IPS-15b (cell line): ENCODE measurements at regions not wholly inside any gene's neighbourhood (a gene's known extent, or its start where the extent isn't known, plus 50 kb on each side); places are given as distances from the start of the nearest gene placed in this dataset.

Experiments used
- H3K27me3 ChIP-seq: one replicate; pipeline ENCODE4 v1.6.1; 2013; ENCODE audit warnings: low read length; ENCODE audit not compliant: control insufficient read depth, insufficient read depth
- H3K36me3 ChIP-seq: one replicate; pipeline ENCODE4 v1.6.1; 2013; ENCODE audit warnings: low read length; ENCODE audit not compliant: control insufficient read depth, insufficient read depth
- H3K4me1 ChIP-seq: one replicate; pipeline ENCODE4 v1.6.1; 2013; ENCODE audit warnings: mild to moderate bottlenecking, low read length; ENCODE audit not compliant: control insufficient read depth, insufficient read depth
- H3K4me3 ChIP-seq: one replicate; pipeline ENCODE4 v1.5.1; 2013; ENCODE audit warnings: low read depth, low read length
- H3K9ac ChIP-seq: one replicate; pipeline ENCODE4 v1.6.1; 2013; ENCODE audit warnings: low read depth, mild to moderate bottlenecking, low read length
- H3K9me3 ChIP-seq: one replicate; pipeline ENCODE4 v1.6.1; 2013; ENCODE audit warnings: mild to moderate bottlenecking, low read length; ENCODE audit not compliant: control insufficient read depth, insufficient read depth

DNA sequence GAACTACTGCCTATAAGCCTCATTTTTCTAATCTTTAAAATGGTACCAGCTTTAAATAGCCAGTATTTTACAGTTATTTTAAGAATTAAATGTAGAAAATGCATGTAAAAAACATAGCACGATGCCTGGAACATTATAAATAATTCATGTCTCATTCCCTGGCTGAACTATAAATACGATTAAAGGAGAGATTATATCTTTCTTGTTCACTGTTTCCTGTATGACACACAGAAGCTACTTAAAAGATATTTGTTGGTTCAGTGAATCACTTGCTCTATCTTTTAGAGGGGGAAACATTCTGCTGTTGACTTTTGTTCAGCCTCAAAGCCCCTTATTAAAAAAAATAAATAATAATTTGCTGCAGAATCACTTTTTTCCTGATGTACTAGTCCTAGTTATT is 406.9 kb downstream of the LRFN5 start:
- H3K27me3 ChIP-seq = no peaks in the 10 kb centered on the region
- no peak overlapping the region for H3K9ac ChIP-seq
- H3K9me3 ChIP-seq = no peaks in the 10 kb centered on the region
- H3K4me1 ChIP-seq = no peaks in the 10 kb centered on the region
- H3K36me3 ChIP-seq = no peaks in the 10 kb centered on the region
- no peak overlapping the region for H3K4me3 ChIP-seq

DNA sequence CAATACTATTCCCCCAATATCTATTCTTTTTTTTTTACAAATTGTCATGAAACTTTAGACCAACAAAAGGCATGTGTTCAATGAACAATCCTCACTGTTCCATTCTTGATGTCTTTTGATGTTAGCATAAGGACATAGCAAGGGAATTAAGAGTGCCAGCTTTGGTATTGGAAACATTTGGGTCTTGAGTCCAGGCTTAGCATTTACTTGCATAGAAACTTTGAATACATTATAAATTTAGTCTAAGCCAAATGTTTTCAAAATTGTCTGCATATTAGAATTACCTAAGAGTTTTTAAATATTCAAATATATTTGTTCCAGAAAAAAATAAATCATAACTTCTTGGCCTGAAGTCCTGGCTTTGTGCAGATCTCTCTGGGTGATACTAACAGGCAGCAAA is 406.5 kb downstream of the LRFN5 start:
- no peaks in the 10 kb centered on the region for H3K36me3 ChIP-seq
- no peaks in the 10 kb centered on the region for H3K27me3 ChIP-seq
- no peaks in the 10 kb centered on the region for H3K4me1 ChIP-seq
- no peak overlapping the region for H3K9ac ChIP-seq
- no peak overlapping the region for H3K4me3 ChIP-seq
- H3K9me3 ChIP-seq = no peaks in the 10 kb centered on the region

DNA sequence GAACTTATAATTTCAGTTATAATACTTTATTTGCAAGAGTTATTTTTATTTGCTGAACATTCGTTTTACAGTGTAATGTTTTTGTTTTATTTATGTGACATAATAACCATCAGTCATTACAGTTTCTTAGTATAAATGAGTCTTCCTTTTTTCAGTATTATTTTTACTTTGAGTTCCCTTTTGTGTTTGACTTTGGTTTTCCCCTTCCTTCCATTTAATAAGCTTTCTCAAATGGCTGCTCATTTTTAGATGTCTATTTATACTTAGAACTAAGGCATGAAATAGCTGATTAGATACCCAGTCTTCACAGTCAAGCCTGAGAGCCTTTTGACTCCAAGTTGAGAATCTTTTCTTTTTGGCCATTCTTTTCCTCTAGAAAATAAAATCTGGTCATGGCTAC is 404.5 kb downstream of the LRFN5 start:
- no peaks in the 10 kb centered on the region for H3K4me1 ChIP-seq
- H3K9ac ChIP-seq = no peak overlapping the region
- no peaks in the 10 kb centered on the region for H3K36me3 ChIP-seq
- no peaks in the 10 kb centered on the region for H3K9me3 ChIP-seq
- no peak overlapping the region for H3K4me3 ChIP-seq
- H3K27me3 ChIP-seq = no peaks in the 10 kb centered on the region

DNA sequence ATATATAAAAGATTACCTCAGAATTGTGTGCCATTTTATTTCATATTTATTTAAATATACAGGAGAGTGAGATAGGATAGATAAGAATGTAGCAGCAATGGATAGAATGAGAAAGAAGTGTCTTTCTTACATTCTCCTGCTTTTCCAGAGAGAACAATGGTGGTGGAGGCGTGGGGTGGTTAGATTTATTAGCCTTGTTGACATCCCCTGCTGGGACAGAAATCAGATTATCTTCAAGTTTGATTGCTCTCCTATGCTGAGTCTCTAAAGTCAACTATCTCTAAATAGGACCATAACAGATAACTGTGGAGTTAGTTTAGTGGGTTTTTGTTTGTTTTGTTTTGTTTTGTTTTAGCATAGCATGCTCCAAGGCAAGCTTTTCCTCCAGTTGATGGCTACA is 397.6 kb downstream of the LRFN5 start:
- Histone ChIP-seq H3K27me3 (no peaks in the 10 kb centered on the region), H3K4me3 (no peak overlapping the region), H3K9ac (no peak overlapping the region), H3K4me1 (no peaks in the 10 kb centered on the region), H3K9me3 (no peaks in the 10 kb centered on the region), H3K36me3 (no peaks in the 10 kb centered on the region)

DNA sequence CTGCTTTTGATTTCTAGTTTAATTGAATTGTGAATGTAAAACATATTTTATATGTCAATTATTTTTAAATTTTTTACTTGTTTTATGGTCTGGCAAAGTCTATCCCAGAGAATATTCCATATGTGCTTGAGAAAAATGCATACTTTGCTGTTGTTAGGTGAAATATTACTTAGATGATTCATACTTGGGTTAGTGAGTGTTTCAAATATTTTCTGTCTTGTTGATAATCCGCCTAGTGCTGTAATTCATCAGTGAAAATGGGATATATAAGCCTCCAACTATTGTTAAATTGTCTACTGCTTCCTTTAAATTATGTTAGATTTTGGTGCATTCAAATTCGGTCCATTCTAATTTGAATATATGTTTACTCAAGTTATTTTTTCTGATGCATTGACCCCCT is 395.5 kb downstream of the LRFN5 start:
- Histone ChIP-seq H3K36me3 (no peaks in the 10 kb centered on the region), H3K9ac (no peak overlapping the region), H3K4me3 (no peak overlapping the region), H3K27me3 (no peaks in the 10 kb centered on the region), H3K4me1 (no peaks in the 10 kb centered on the region), H3K9me3 (no peaks in the 10 kb centered on the region)

DNA sequence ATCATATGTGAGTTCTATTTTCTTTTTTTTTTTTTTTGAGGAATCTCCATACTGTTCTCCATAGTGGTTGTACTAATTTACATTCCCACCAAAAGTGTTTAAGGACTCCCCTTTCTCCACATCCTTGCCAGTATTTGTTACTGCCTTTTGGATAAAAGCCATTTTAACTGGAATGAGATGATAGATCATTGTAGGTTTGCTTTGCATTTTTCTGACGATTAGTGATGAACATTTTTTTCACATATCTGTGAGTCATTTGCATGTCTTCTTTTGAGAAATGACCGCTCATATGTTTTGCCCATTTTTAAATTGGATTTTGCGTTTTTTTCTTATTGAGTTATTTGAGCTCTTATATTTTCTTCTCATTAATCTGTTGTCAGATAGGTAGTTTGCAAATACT is 394.8 kb downstream of the LRFN5 start:
- H3K9me3 ChIP-seq = no peaks in the 10 kb centered on the region
- no peaks in the 10 kb centered on the region for H3K36me3 ChIP-seq
- no peak overlapping the region for H3K4me3 ChIP-seq
- H3K4me1 ChIP-seq = no peaks in the 10 kb centered on the region
- no peak overlapping the region for H3K9ac ChIP-seq
- H3K27me3 ChIP-seq = no peaks in the 10 kb centered on the region

DNA sequence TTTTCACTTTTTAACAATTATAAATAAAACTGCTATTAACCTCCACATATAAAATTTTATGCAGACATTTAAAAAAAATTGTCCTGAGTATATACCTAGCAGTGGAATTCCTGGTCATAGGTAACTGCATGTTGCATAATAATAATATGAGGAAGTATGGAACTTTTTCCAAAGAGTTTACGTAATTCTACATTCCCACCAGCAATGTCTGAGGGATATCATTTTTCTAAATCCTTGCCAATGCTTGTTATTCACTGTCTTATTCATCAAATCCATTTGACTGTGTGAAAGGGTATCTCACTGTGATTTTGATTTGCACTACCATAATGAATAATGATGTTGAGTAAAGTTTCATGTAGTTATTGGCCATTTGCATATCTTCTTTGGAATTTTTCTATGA is 393.8 kb downstream of the LRFN5 start:
- Histone ChIP-seq H3K9ac (no peak overlapping the region), H3K4me3 (no peak overlapping the region), H3K4me1 (no peaks in the 10 kb centered on the region), H3K27me3 (no peaks in the 10 kb centered on the region), H3K9me3 (no peaks in the 10 kb centered on the region), H3K36me3 (no peaks in the 10 kb centered on the region)

DNA sequence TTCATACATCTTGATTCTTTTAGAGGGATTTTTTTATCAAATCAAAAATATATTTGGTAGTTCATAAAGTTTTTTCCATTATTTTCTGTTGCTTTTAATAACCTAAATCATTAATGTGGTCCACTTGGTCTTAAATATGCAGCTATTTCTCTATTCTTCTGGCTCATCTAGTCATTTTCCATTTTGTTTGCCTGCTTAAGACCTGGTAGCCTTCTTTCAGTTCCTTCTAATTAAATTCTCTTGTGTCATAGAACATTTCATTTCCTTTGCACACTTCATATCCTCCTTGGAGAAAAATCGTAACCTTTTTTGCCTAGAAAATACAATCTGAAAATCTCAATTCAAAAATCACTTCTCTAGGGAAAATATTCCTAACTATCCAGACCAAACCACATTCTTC is 387.0 kb downstream of the LRFN5 start:
- no peaks in the 10 kb centered on the region for H3K27me3 ChIP-seq
- no peak overlapping the region for H3K4me3 ChIP-seq
- H3K4me1 ChIP-seq = no peaks in the 10 kb centered on the region
- H3K9ac ChIP-seq = no peak overlapping the region
- H3K9me3 ChIP-seq = no peaks in the 10 kb centered on the region
- H3K36me3 ChIP-seq = no peaks in the 10 kb centered on the region

DNA sequence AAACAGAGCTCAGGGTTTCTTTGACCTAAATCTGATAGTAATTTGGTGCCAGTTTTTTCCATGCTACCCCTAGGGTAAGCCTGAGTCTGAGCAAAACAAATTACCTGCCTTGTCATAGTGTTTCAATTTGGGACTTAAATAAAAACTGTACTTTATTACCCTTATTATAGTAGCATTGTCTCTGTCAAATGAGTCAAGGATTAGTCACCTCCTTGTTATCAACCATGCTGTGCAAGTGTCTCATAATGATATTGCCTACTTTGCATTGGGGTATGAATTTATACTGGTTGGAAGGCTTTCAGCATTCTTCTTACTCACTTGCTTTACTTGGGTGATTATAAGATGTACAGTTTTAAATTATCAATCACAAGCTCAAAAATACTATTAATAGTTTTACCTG is 380.0 kb downstream of the LRFN5 start:
- no peak overlapping the region for H3K9ac ChIP-seq
- H3K27me3 ChIP-seq = no peaks in the 10 kb centered on the region
- no peaks in the 10 kb centered on the region for H3K9me3 ChIP-seq
- no peaks in the 10 kb centered on the region for H3K4me1 ChIP-seq
- H3K4me3 ChIP-seq = no peak overlapping the region
- no peaks in the 10 kb centered on the region for H3K36me3 ChIP-seq

DNA sequence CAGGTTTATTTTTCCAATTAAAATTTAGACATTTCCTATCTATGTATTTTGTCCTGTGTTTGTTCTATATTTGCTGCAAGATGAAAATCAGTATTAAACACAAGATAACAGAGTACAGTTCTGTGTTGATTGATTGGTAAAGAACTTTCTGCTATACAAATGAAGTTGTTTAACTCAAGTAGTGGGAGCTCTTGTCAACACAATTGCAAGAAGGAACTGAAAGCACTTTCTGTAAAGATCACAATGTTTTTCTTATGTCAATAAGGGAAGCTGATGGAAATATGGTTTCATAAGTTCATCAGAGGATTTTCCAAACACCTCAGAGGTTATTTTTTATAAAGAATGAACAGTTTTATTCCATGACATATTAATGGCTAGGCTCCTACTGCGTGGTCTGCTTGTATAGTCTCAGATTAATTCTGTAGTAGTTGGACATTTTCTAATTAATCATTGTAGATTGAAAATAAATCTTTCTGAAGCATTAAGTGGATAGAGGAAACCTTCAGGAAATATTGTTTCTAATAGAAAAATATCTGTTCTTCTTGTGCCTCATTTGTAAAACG is 379.5 kb downstream of the LRFN5 start:
- Histone ChIP-seq H3K27me3 (no peaks in the 10 kb centered on the region), H3K4me3 (no peak overlapping the region), H3K9me3 (no peaks in the 10 kb centered on the region), H3K4me1 (no peaks in the 10 kb centered on the region), H3K9ac (no peak overlapping the region), H3K36me3 (no peaks in the 10 kb centered on the region)

DNA sequence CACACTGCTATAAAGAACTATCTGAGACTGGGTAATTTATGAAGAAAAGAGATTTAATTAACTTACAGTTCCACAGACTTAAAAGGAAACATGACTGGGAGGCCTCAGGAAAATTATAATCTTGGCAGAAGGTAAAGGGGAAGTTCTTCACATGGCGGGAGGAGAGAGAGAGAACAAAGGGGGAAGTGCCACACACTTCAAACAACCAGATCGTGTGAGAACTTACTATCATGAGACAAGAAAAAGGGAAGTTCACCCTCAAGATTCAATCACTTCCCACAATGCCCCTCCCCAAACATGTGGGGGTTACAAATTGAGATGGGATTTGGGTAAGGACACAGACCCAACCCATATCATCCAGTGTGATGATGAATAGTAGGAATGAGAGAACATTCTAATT is 366.5 kb downstream of the LRFN5 start:
- Histone ChIP-seq H3K4me3 (no peak overlapping the region), H3K4me1 (no peaks in the 10 kb centered on the region), H3K9me3 (peaks cover 4% of the 10 kb centered on the region), H3K36me3 (no peaks in the 10 kb centered on the region), H3K9ac (no peak overlapping the region), H3K27me3 (no peaks in the 10 kb centered on the region)

DNA sequence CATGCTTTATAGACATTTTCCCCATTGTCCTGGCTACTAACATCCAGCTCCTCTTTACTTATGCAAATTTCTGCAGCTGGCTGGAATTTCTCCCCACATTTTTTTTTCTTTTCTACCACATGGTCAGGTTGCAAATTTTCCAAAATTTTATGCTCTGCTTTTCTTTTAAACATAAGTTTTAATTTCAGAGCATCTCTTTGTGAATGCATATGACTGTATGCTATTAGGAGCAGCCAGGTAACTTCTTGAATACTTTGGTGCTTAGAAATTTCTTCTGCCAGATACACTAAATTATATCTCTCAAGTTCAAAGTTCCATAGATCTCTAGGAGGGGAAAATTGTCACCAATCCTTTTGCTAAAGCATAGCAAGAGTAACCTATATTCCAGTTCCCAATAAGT is 365.9 kb downstream of the LRFN5 start:
- Histone ChIP-seq H3K4me3 (no peak overlapping the region), H3K36me3 (no peaks in the 10 kb centered on the region), H3K4me1 (no peaks in the 10 kb centered on the region), H3K27me3 (no peaks in the 10 kb centered on the region), H3K9ac (no peak overlapping the region), H3K9me3 (peaks cover 4% of the 10 kb centered on the region)

DNA sequence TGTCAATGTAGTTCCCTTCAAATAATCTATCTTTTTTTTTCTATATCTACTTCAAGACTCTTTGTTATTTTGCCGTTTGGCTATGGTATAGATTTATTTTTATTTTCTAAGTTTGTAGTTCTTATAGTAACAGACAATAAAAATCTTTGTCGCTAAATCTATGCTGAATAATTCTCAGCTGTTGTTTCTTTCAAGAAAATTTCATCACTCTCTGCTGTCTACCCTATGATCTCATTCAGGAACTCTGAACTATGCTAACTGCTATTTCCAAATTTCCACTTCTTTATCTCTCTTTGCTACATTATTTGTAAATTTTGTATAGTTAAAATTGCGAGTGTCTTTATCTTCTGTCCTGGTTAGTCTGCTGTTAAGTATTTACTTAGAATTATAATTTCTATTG is 353.6 kb downstream of the LRFN5 start:
- Histone ChIP-seq H3K9ac (no peak overlapping the region), H3K36me3 (no peaks in the 10 kb centered on the region), H3K4me3 (no peak overlapping the region), H3K9me3 (no peaks in the 10 kb centered on the region), H3K4me1 (no peaks in the 10 kb centered on the region), H3K27me3 (no peaks in the 10 kb centered on the region)
